ENCODE measurements at regions not wholly inside any gene's neighbourhood (a gene's known extent, or its start where the extent isn't known, plus 50 kb on each side); places are given as distances from the start of the nearest gene placed in this dataset.

DNA sequence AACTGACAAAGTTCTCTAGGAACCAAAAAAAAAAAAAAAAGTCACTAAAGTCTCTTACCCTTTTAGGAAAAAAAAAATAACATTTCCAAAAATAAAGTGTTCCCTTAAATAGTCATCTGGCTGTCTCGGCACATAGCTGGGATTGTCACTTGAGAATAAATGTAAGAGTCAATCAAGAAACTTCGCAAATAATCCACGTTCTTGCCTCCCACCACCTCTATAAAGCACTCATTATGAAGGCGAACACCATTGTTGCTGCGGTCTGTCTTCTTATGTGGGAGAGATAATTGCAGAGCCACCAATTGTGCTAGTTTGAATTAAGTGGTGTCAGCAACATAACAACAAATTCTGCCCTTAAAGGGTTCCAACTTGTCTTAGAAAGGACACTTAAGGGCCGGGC lies 163.7 kb downstream of the FBXO15 start:
- no peak overlapping the region for H3K9ac ChIP-seq (ENCODE audit: low read length)
- H3K36me3 ChIP-seq (ENCODE audit: control insufficient read depth in 1 of 2, insufficient read depth in 2 of 2, low read depth in 1 of 2, low read length in 2 of 2), result no peaks in the 10 kb centered on the region
- H3K4ac ChIP-seq (ENCODE audit: low read depth in 1 of 2, low read length in 2 of 2), result no peak overlapping the region
- WGBS, result 98% methylated on average over 4 of the region's 6 CpGs
- H3K18ac ChIP-seq (ENCODE audit: low read depth in 1 of 2, low read length in 2 of 2), result no peak overlapping the region
- H2BK120ac ChIP-seq (ENCODE audit: low read depth, low read length), result no peak overlapping the region
- H4K91ac ChIP-seq (ENCODE audit: low read length), result no peak overlapping the region
- no peak overlapping the region for H3K4me2 ChIP-seq (ENCODE audit: low read length, poor library complexity, severe bottlenecking)
- DNase-seq, result no peak
- H2AK5ac ChIP-seq (ENCODE audit: low read length, severe bottlenecking), result no peak overlapping the region
- H3K27ac ChIP-seq (ENCODE audit: low read length, poor library complexity, severe bottlenecking), result no peak overlapping the region
- H2BK5ac ChIP-seq (ENCODE audit: low read depth, low read length, poor library complexity, severe bottlenecking), result no peak overlapping the region
- no peak overlapping the region for H3K23ac ChIP-seq (ENCODE audit: low read length in 2 of 2)
- H3K14ac ChIP-seq (ENCODE audit: low read length in 2 of 2), result no peak overlapping the region
- H2BK15ac ChIP-seq (ENCODE audit: low read depth, poor library complexity, severe bottlenecking), result no peak overlapping the region
- no peak overlapping the region for H4K8ac ChIP-seq (ENCODE audit: low read length)
- H2BK12ac ChIP-seq (ENCODE audit: low read length in 2 of 2), result no peak overlapping the region
- no peaks in the 10 kb centered on the region for H3K79me1 ChIP-seq (replicated peaks; ENCODE audit: low read length, poor library complexity, severe bottlenecking)
- H3K27me3 ChIP-seq (ENCODE audit: control insufficient read depth in 1 of 2, insufficient read depth in 1 of 2, low read length in 2 of 2), result no peaks in the 10 kb centered on the region
- H3K4me1 ChIP-seq (ENCODE audit: control insufficient read depth, insufficient read depth, low read depth, low read length), result no peaks in the 10 kb centered on the region
- H3K4me3 ChIP-seq (ENCODE audit: insufficient read depth in 1 of 2, low read depth in 1 of 2, low read length in 2 of 2), result no peak overlapping the region
- no peak overlapping the region for H2AFZ ChIP-seq (ENCODE audit: low read depth, low read length)
- peaks cover 4% of the 10 kb centered on the region for H3K9me3 ChIP-seq (ENCODE audit: control insufficient read depth, low read length)

DNA sequence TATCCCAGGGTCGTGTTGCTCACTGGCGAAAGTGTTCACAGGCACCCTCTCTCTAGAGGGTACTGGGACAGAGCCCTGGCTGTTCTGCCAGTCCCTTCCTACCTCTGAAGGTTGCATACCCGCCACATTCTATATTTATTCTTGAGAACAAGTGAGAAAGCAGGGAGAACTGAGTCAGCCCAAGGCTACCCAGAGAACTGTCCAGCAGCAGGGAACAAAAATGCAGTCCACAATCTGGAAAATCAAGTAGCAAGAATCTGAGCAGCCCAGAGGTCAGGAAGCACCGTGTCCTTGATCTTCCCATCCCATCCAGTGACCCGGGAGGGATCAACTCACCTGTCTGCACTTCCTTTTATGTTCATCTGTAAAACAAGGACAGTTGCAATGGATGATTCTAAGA lies 164.1 kb downstream of the FBXO15 start:
- Histone ChIP-seq H3K9ac (ENCODE audit: low read length) (no peak overlapping the region), H2BK15ac (ENCODE audit: low read depth, poor library complexity, severe bottlenecking) (no peak overlapping the region), H2AFZ (ENCODE audit: low read depth, low read length) (no peak overlapping the region), H3K4me3 (ENCODE audit: insufficient read depth in 1 of 2, low read depth in 1 of 2, low read length in 2 of 2) (no peak overlapping the region), H3K4me1 (ENCODE audit: control insufficient read depth, insufficient read depth, low read depth, low read length) (no peaks in the 10 kb centered on the region), H3K36me3 (ENCODE audit: control insufficient read depth in 1 of 2, insufficient read depth in 2 of 2, low read depth in 1 of 2, low read length in 2 of 2) (no peaks in the 10 kb centered on the region), H3K27me3 (ENCODE audit: control insufficient read depth in 1 of 2, insufficient read depth in 1 of 2, low read length in 2 of 2) (no peaks in the 10 kb centered on the region), H3K9me3 (ENCODE audit: control insufficient read depth, low read length) (peaks cover 2% of the 10 kb centered on the region), H3K18ac (ENCODE audit: low read depth in 1 of 2, low read length in 2 of 2) (no peak overlapping the region), H2BK12ac (ENCODE audit: low read length in 2 of 2) (no peak overlapping the region), H2BK120ac (ENCODE audit: low read depth, low read length) (no peak overlapping the region), H4K8ac (ENCODE audit: low read length) (no peak overlapping the region), H3K4ac (ENCODE audit: low read depth in 1 of 2, low read length in 2 of 2) (no peak overlapping the region), H3K23ac (ENCODE audit: low read length in 2 of 2) (no peak overlapping the region), H2AK5ac (ENCODE audit: low read length, severe bottlenecking) (no peak overlapping the region), H2BK5ac (ENCODE audit: low read depth, low read length, poor library complexity, severe bottlenecking) (no peak overlapping the region), H3K14ac (ENCODE audit: low read length in 2 of 2) (no peak overlapping the region), H4K91ac (ENCODE audit: low read length) (no peak overlapping the region), H3K79me1 (replicated peaks; ENCODE audit: low read length, poor library complexity, severe bottlenecking) (no peaks in the 10 kb centered on the region), H3K4me2 (ENCODE audit: low read length, poor library complexity, severe bottlenecking) (no peak overlapping the region), H3K27ac (ENCODE audit: low read length, poor library complexity, severe bottlenecking) (no peak overlapping the region)
- no peak for DNase-seq
- WGBS, result 94% methylated on average over 5 of the region's 5 CpGs

DNA sequence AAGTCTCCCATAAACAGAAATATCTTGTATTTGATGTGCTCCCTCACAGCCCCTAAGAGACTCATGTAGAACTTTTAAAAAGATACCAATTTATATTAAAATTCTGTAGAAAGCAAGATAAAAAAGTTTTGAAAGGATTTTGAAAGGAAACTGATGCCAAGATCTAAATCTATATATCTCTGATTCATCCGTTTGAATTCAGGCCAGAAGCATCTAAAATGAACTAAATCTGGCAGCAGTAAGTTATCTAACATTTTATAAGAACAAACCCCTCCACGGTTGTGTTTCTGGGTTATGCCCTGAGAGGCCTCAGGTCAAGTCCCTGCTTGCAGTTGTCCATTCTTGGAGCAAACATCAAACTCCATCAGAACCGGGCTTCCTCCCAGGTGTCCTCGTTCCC lies 165.8 kb downstream of the FBXO15 start:
- Histone ChIP-seq H3K4ac (ENCODE audit: low read depth in 1 of 2, low read length in 2 of 2) (no peak overlapping the region), H3K9me3 (ENCODE audit: control insufficient read depth, low read length) (no peaks in the 10 kb centered on the region), H4K91ac (ENCODE audit: low read length) (no peak overlapping the region), H3K36me3 (ENCODE audit: control insufficient read depth in 1 of 2, insufficient read depth in 2 of 2, low read depth in 1 of 2, low read length in 2 of 2) (no peaks in the 10 kb centered on the region), H4K8ac (ENCODE audit: low read length) (no peak overlapping the region), H3K79me1 (replicated peaks; ENCODE audit: low read length, poor library complexity, severe bottlenecking) (no peaks in the 10 kb centered on the region), H3K14ac (ENCODE audit: low read length in 2 of 2) (no peak overlapping the region), H2AK5ac (ENCODE audit: low read length, severe bottlenecking) (no peak overlapping the region), H3K4me1 (ENCODE audit: control insufficient read depth, insufficient read depth, low read depth, low read length) (no peaks in the 10 kb centered on the region), H3K18ac (ENCODE audit: low read depth in 1 of 2, low read length in 2 of 2) (no peak overlapping the region), H2BK12ac (ENCODE audit: low read length in 2 of 2) (no peak overlapping the region), H2BK15ac (ENCODE audit: low read depth, poor library complexity, severe bottlenecking) (no peak overlapping the region), H2BK120ac (ENCODE audit: low read depth, low read length) (no peak overlapping the region), H3K4me3 (ENCODE audit: insufficient read depth in 1 of 2, low read depth in 1 of 2, low read length in 2 of 2) (no peak overlapping the region), H3K9ac (ENCODE audit: low read length) (no peak overlapping the region), H3K23ac (ENCODE audit: low read length in 2 of 2) (no peak overlapping the region), H2BK5ac (ENCODE audit: low read depth, low read length, poor library complexity, severe bottlenecking) (no peak overlapping the region), H3K4me2 (ENCODE audit: low read length, poor library complexity, severe bottlenecking) (no peak overlapping the region), H3K27ac (ENCODE audit: low read length, poor library complexity, severe bottlenecking) (no peak overlapping the region), H3K27me3 (ENCODE audit: control insufficient read depth in 1 of 2, insufficient read depth in 1 of 2, low read length in 2 of 2) (no peaks in the 10 kb centered on the region), H2AFZ (ENCODE audit: low read depth, low read length) (no peak overlapping the region)
- DNase-seq, result no peak
- WGBS, result 78% methylated on average over 4 of the region's 4 CpGs

DNA sequence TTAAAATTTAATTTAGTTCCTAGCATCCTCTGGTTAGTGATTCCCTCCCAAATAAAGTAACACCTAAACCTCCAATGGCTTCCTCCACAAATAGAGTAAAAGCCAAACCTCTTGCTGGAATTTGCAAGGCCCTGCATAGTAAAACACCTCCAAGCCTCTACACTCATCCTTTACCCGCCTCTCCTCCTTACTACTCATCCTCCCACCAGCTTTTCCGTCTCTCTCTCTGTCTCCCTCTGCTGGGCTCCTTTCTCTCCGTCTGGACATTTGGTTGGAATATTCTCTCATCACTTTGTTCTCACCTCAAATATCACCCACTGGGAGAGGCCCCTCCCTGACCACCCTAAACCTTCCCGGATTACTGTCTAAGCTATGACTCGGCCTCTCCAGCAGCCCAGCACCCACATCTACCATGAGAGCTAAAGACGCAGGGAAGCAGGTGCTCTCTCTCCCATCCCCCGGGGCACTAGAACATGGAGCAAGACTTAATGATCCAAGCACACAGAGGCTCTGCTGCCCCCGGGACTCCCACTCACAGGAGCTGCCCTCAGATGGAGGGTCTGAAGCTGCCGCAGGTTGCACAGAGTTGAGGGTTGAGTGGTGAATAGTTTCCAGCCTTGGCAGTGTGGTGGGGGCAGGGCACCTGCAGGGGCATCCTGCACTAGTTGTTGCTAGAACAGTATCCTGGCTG lies 167.2 kb downstream of the FBXO15 start:
- no peak overlapping the region for H3K9ac ChIP-seq (ENCODE audit: low read length)
- H3K4me3 ChIP-seq (ENCODE audit: insufficient read depth in 1 of 2, low read depth in 1 of 2, low read length in 2 of 2), result no peak overlapping the region
- H3K14ac ChIP-seq (ENCODE audit: low read length in 2 of 2), result no peak overlapping the region
- H2AFZ ChIP-seq (ENCODE audit: low read depth, low read length), result no peak overlapping the region
- peak; percentile 54 for DNase-seq
- peak overlapping the region; percentile 2 for H2BK15ac ChIP-seq (ENCODE audit: low read depth, poor library complexity, severe bottlenecking)
- H3K9me3 ChIP-seq (ENCODE audit: control insufficient read depth, low read length), result no peaks in the 10 kb centered on the region
- no peaks in the 10 kb centered on the region for H3K27me3 ChIP-seq (ENCODE audit: control insufficient read depth in 1 of 2, insufficient read depth in 1 of 2, low read length in 2 of 2)
- H3K4ac ChIP-seq (ENCODE audit: low read depth in 1 of 2, low read length in 2 of 2), result no peak overlapping the region
- H3K4me1 ChIP-seq (ENCODE audit: control insufficient read depth, insufficient read depth, low read depth, low read length), result no peaks in the 10 kb centered on the region
- H4K8ac ChIP-seq (ENCODE audit: low read length), result no peak overlapping the region
- no peaks in the 10 kb centered on the region for H3K36me3 ChIP-seq (ENCODE audit: control insufficient read depth in 1 of 2, insufficient read depth in 2 of 2, low read depth in 1 of 2, low read length in 2 of 2)
- no peak overlapping the region for H3K23ac ChIP-seq (ENCODE audit: low read length in 2 of 2)
- H2BK5ac ChIP-seq (ENCODE audit: low read depth, low read length, poor library complexity, severe bottlenecking), result no peak overlapping the region
- no peaks in the 10 kb centered on the region for H3K79me1 ChIP-seq (replicated peaks; ENCODE audit: low read length, poor library complexity, severe bottlenecking)
- H3K27ac ChIP-seq (ENCODE audit: low read length, poor library complexity, severe bottlenecking), result no peak overlapping the region
- no peak overlapping the region for H4K91ac ChIP-seq (ENCODE audit: low read length)
- 74% methylated on average over 9 of the region's 9 CpGs for WGBS
- no peak overlapping the region for H2AK5ac ChIP-seq (ENCODE audit: low read length, severe bottlenecking)
- peak overlapping the region in 1 of 2 experiments; percentile 5 for H3K18ac ChIP-seq (ENCODE audit: low read depth in 1 of 2, low read length in 2 of 2)
- no peak overlapping the region for H3K4me2 ChIP-seq (ENCODE audit: low read length, poor library complexity, severe bottlenecking)
- no peak overlapping the region for H2BK120ac ChIP-seq (ENCODE audit: low read depth, low read length)
- H2BK12ac ChIP-seq (ENCODE audit: low read length in 2 of 2), result peak overlapping the region in 1 of 2 experiments; percentile 15
